ENCODE measurements at regions not wholly inside any gene's neighbourhood (a gene's known extent, or its start where the extent isn't known, plus 50 kb on each side); places are given as distances from the start of the nearest gene placed in this dataset.

DNA sequence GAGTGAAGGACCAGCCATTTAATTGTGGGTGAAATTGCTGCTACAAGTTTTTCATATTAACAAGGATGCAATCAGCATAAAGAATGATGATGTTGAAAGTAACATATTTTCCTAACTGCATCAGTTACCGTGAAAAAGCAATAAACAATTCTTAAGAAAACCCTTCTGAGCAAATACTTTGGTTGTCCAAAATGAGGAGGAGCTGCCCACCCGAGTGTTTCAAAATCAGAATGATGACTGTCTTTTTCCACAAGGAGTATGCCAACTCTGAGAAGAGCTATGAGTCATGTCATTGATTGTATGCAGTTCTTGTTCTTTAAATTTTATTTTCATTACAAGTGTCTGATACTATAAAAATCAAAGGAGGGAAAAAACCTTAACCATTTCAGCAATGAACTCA, 470.5 kb downstream of the COL12A1 start:
- no peaks in the 10 kb centered on the region for H3K27me3 ChIP-seq (ENCODE audit: low read depth)
- no peak overlapping the region for H3K27ac ChIP-seq
- no peaks in the 10 kb centered on the region for H3K9me3 ChIP-seq
- intact Hi-C loops (cut with DNase I), result no loop called here
- no peak for DNase-seq
- no peak for ATAC-seq
- H3K4me1 ChIP-seq, result no peaks in the 10 kb centered on the region
- no peaks in the 10 kb centered on the region for H3K36me3 ChIP-seq
- H3K4me3 ChIP-seq, result no peak overlapping the region
- TF ChIP-seq, protein P1, sequence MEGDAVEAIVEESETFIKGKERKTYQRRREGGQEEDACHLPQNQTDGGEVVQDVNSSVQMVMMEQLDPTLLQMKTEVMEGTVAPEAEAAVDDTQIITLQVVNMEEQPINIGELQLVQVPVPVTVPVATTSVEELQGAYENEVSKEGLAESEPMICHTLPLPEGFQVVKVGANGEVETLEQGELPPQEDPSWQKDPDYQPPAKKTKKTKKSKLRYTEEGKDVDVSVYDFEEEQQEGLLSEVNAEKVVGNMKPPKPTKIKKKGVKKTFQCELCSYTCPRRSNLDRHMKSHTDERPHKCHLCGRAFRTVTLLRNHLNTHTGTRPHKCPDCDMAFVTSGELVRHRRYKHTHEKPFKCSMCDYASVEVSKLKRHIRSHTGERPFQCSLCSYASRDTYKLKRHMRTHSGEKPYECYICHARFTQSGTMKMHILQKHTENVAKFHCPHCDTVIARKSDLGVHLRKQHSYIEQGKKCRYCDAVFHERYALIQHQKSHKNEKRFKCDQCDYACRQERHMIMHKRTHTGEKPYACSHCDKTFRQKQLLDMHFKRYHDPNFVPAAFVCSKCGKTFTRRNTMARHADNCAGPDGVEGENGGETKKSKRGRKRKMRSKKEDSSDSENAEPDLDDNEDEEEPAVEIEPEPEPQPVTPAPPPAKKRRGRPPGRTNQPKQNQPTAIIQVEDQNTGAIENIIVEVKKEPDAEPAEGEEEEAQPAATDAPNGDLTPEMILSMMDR (IDR thresholded peaks at IDR 0.05), result no peak

- TF ChIP-seq, protein P1 (IDR thresholded peaks at IDR 0.05), result no peak
- H3K27ac ChIP-seq, result no peak overlapping the region
- no peaks in the 10 kb centered on the region for H3K36me3 ChIP-seq
- H3K4me1 ChIP-seq, result no peaks in the 10 kb centered on the region
- DNase-seq (no peak), ATAC-seq (no peak)
- no peaks in the 10 kb centered on the region for H3K27me3 ChIP-seq (ENCODE audit: low read depth)
- H3K4me3 ChIP-seq, result no peak overlapping the region
- no peaks in the 10 kb centered on the region for H3K9me3 ChIP-seq
- intact Hi-C loops (cut with DNase I), result no loop called here
Measured at GRCh38 chr6:74734901-74735300, 471.0 kb downstream of the COL12A1 start.

GRCh38 chr6:74733830-74734620, 471.8 kb downstream of the COL12A1 start:
- Histone ChIP-seq H3K27ac (no peak overlapping the region), H3K4me3 (no peak overlapping the region), H3K36me3 (no peaks in the 10 kb centered on the region), H3K4me1 (no peaks in the 10 kb centered on the region), H3K27me3 (ENCODE audit: low read depth) (no peaks in the 10 kb centered on the region), H3K9me3 (no peaks in the 10 kb centered on the region)
- ATAC-seq (peak in 1 of 2 donors; percentile 81), DNase-seq (no peak)
- TF ChIP-seq, protein P1 (IDR thresholded peaks at IDR 0.05), result no peak
- intact Hi-C loops (cut with DNase I), result no loop called here

GRCh38 chr6:74731931-74732330, 473.9 kb downstream of the COL12A1 start:
- TF ChIP-seq, protein P1 (IDR thresholded peaks at IDR 0.05), result no peak
- H3K27me3 ChIP-seq (ENCODE audit: low read depth), result no peaks in the 10 kb centered on the region
- no peaks in the 10 kb centered on the region for H3K4me1 ChIP-seq
- ATAC-seq (no peak), DNase-seq (no peak)
- intact Hi-C loops (cut with DNase I), result no loop called here
- no peak overlapping the region for H3K27ac ChIP-seq
- no peaks in the 10 kb centered on the region for H3K36me3 ChIP-seq
- no peaks in the 10 kb centered on the region for H3K9me3 ChIP-seq
- no peak overlapping the region for H3K4me3 ChIP-seq

GRCh38 chr6:74731204-74731603, 474.6 kb downstream of the COL12A1 start:
- ATAC-seq, result peak; percentile 32 to 56
- TF ChIP-seq, protein P1 (IDR thresholded peaks at IDR 0.05), result no peak
- intact Hi-C loops (cut with DNase I), result no loop called here
- Histone ChIP-seq H3K4me1 (no peaks in the 10 kb centered on the region), H3K9me3 (no peaks in the 10 kb centered on the region), H3K36me3 (no peaks in the 10 kb centered on the region), H3K27me3 (ENCODE audit: low read depth) (no peaks in the 10 kb centered on the region), H3K4me3 (no peak overlapping the region), H3K27ac (no peak overlapping the region)
- DNase-seq, result no peak
